Suprapubic skin (tissue), 4 donors: ENCODE measurements at regions not wholly inside any gene's neighbourhood (a gene's known extent, or its start where the extent isn't known, plus 50 kb on each side); places are given as distances from the start of the nearest gene placed in this dataset.

Source experiments
- DNase-seq, 2 donors: peaks; one replicate each; pipeline ENCODE4 v3.0.0-alpha.2; 2019; ENCODE audit warnings: low spot score in 2 of 2
- H3K27ac ChIP-seq: fragments of 200-600 bp; sonication (generic); one replicate; pipeline ENCODE4 v1.5.1; 2019
- H3K27me3 ChIP-seq: fragments of 200-600 bp; sonication (generic); one replicate; pipeline ENCODE4 v1.5.1; 2019
- H3K36me3 ChIP-seq: fragments of 200-600 bp; sonication (generic); one replicate; pipeline ENCODE4 v1.5.1; 2019
- H3K4me1 ChIP-seq: fragments of 200-600 bp; sonication (generic); one replicate; pipeline ENCODE4 v1.5.1; 2019
- H3K4me3 ChIP-seq: fragments of 200-600 bp; sonication (generic); one replicate; pipeline ENCODE4 v1.5.1; 2019; ENCODE audit warnings: mild to moderate bottlenecking
- H3K9me3 ChIP-seq: fragments of 200-600 bp; sonication (generic); one replicate; pipeline ENCODE4 v1.5.1; 2019
- CTCF ChIP-seq, 2 donors: fragments of 200-600 bp in 1 of 2; fragments of 450-650 bp in 1 of 2; sonication (generic) in 1 of 2; IDR thresholded peaks; one replicate each; pipeline ENCODE4 v1.5.1; 2016 to 2019; ENCODE audit warnings: antibody characterized with exemption in 2 of 2, mild to moderate bottlenecking in 1 of 2, moderate library complexity in 1 of 2
- EP300 ChIP-seq: sonication (generic); formaldehyde crosslinking; IDR thresholded peaks from one replicate; pipeline ENCODE4 v1.6.1; 2017; ENCODE audit warnings: antibody characterized with exemption
- POLR2A ChIP-seq, 2 donors: fragments of 450-650 bp; IDR thresholded peaks; one replicate each; pipeline ENCODE4 v1.6.1; 2017; ENCODE audit warnings: antibody characterized with exemption in 2 of 2, mild to moderate bottlenecking in 2 of 2, moderate library complexity in 2 of 2
- POLR2AphosphoS5 ChIP-seq, 3 donors: sonication (generic); formaldehyde crosslinking; IDR thresholded peaks; one replicate each; pipeline ENCODE4 v1.6.1; 2017; ENCODE audit warnings: antibody characterized with exemption in 3 of 3
- WGBS: methylation state at CpG from one replicate; pipeline ENCODE4 v1.1.5; 2018; 5-methylcytosine and 5-hydroxymethylcytosine counted together

GRCh38 chr18:64803471-64803870 is 654.6 kb upstream of the LINC00305 start:
- no peaks in the 10 kb centered on the region for H3K36me3 ChIP-seq
- WGBS, result 85% methylated on average over 1 of the region's 1 CpG
- H3K27me3 ChIP-seq, result no peaks in the 10 kb centered on the region
- DNase-seq, result no peak
- H3K4me1 ChIP-seq, result no peaks in the 10 kb centered on the region
- TF ChIP-seq POLR2A (IDR thresholded peaks at IDR 0.05) (no peak), POLR2AphosphoS5 (IDR thresholded peaks at IDR 0.05) (no peak), CTCF (IDR thresholded peaks at IDR 0.05) (no peak), EP300 (no peak)
- no peaks in the 10 kb centered on the region for H3K9me3 ChIP-seq
- H3K4me3 ChIP-seq, result no peak overlapping the region
- no peak overlapping the region for H3K27ac ChIP-seq

- no peaks in the 10 kb centered on the region for H3K36me3 ChIP-seq
- no peak for DNase-seq
- H3K4me1 ChIP-seq, result no peaks in the 10 kb centered on the region
- no peak overlapping the region for H3K27ac ChIP-seq
- H3K4me3 ChIP-seq, result no peak overlapping the region
- H3K27me3 ChIP-seq, result no peaks in the 10 kb centered on the region
- TF ChIP-seq POLR2AphosphoS5 (IDR thresholded peaks at IDR 0.05) (no peak), EP300 (no peak), CTCF (IDR thresholded peaks at IDR 0.05) (no peak), POLR2A (IDR thresholded peaks at IDR 0.05) (no peak)
- no peaks in the 10 kb centered on the region for H3K9me3 ChIP-seq
Measured at GRCh38 chr18:64800151-64800550, 651.3 kb upstream of the LINC00305 start.

GRCh38 chr18:64799376-64799775 is 650.5 kb upstream of the LINC00305 start:
- no peak for DNase-seq
- Histone ChIP-seq H3K36me3 (no peaks in the 10 kb centered on the region), H3K9me3 (no peaks in the 10 kb centered on the region), H3K4me3 (no peak overlapping the region), H3K27ac (no peak overlapping the region), H3K4me1 (no peaks in the 10 kb centered on the region), H3K27me3 (no peaks in the 10 kb centered on the region)
- 89% methylated on average over 4 of the region's 4 CpGs for WGBS
- no peak for TF ChIP-seq POLR2A (IDR thresholded peaks at IDR 0.05)
- TF ChIP-seq POLR2AphosphoS5 (IDR thresholded peaks at IDR 0.05), result no peak
- TF ChIP-seq CTCF (IDR thresholded peaks at IDR 0.05), result no peak
- TF ChIP-seq EP300, result no peak

- no peak overlapping the region for H3K4me3 ChIP-seq
- no peak for DNase-seq
- H3K9me3 ChIP-seq, result no peaks in the 10 kb centered on the region
- no peaks in the 10 kb centered on the region for H3K27me3 ChIP-seq
- TF ChIP-seq POLR2A (IDR thresholded peaks at IDR 0.05) (no peak), POLR2AphosphoS5 (IDR thresholded peaks at IDR 0.05) (no peak), CTCF (IDR thresholded peaks at IDR 0.05) (no peak), EP300 (no peak)
- 57% methylated on average over 4 of the region's 4 CpGs for WGBS
- no peaks in the 10 kb centered on the region for H3K36me3 ChIP-seq
- no peak overlapping the region for H3K27ac ChIP-seq
- no peaks in the 10 kb centered on the region for H3K4me1 ChIP-seq
Measured at GRCh38 chr18:64791236-64791635, 642.3 kb upstream of the LINC00305 start.

GRCh38 chr18:64785686-64786085 is 636.8 kb upstream of the LINC00305 start:
- H3K9me3 ChIP-seq, result peaks cover 3% of the 10 kb centered on the region
- no peaks in the 10 kb centered on the region for H3K4me1 ChIP-seq
- TF ChIP-seq CTCF (IDR thresholded peaks at IDR 0.05) (no peak), EP300 (no peak), POLR2A (IDR thresholded peaks at IDR 0.05) (no peak)
- H3K36me3 ChIP-seq, result no peaks in the 10 kb centered on the region
- no peak for DNase-seq
- WGBS, result 62% methylated on average over 4 of the region's 4 CpGs
- H3K27ac ChIP-seq, result no peak overlapping the region
- H3K27me3 ChIP-seq, result no peaks in the 10 kb centered on the region
- H3K4me3 ChIP-seq, result no peak overlapping the region
